COLO668 (cell line): ENCODE measurements at regions not wholly inside any gene's neighbourhood (a gene's known extent, or its start where the extent isn't known, plus 50 kb on each side); places are given as distances from the start of the nearest gene placed in this dataset.
"Not testable (repeated sequence)": the region's sequence is repeated elsewhere in the genome, so short reads cannot be mapped to it uniquely, and the experiment has no call there.

Source experiments
- DNase-seq: peaks from one replicate; lab custom pipeline; 2025; ENCODE audit not compliant: unreplicated experiment; lab: John Stamatoyannopoulos, UW

DNA sequence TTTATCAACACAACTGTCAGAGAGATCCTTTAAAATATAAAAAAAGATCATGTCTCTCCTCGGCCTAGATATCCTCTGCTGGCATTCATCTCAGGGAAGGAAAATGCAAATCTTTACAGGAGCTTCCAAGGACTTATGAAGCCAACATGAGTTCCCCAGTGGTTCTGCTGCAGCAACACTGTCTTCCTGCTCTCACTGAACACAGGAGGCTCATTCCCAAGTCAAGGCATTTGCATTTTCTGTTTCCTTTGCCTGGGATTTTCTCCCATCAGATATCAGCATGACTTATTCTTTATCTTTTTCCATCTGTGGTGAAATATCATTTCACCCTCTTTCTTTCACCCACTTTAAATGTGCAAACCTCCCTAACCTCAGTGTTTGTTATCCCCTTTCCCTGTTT is 513.8 kb upstream of the ZP4 start:
- no peak for DNase-seq

- DNase-seq, result no peak
Observed at GRCh38 chr1:238401144-238401543, 510.4 kb upstream of the ZP4 start.

- no peak for DNase-seq
Observed at GRCh38 chr1:238399558-238399957, 508.8 kb upstream of the ZP4 start.

- no peak for DNase-seq
Observed at GRCh38 chr1:238396140-238396539, 505.4 kb upstream of the ZP4 start.

DNA sequence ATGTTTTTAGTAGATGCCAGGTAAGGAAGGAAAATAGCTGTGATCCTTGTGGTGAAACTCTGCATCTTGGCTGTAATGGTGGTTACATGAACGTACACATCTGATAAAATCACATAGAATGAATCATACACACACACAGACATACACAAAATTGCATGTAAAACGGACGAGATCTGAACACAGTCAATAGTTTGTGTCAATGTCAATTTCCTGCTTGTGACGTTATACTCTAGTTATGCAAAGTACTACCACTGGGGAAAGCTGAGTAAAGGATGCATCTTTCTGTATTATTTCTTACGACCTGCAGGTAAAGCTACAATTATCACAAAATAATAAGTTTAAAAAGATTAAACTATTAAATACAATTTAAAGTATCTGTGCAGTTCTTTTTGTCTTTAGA is 493.7 kb upstream of the ZP4 start:
- no peak for DNase-seq

- DNase-seq, result no peak
Observed at GRCh38 chr1:238380167-238380566, 489.4 kb upstream of the ZP4 start.

DNA sequence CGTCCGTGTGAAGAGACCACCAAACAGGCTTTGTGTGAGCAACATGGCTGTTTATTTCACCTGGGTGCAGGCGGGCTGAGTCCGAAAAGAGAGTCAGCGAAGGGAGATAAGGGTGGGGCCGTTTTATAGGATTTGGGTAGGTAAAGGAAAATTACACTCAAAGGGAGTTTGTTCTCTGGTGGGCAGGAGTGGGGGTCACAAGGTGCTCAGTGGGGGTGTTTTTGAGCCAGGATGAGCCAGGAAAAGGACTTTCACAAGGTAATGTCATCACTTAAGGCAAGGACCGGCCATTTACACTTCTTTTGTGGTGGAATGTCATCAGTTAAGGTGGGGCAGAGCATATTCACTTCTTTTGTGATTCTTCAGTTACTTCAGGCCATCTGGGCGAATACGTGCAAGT is 488.7 kb upstream of the ZP4 start:
- not testable (repeated sequence) for DNase-seq

DNA sequence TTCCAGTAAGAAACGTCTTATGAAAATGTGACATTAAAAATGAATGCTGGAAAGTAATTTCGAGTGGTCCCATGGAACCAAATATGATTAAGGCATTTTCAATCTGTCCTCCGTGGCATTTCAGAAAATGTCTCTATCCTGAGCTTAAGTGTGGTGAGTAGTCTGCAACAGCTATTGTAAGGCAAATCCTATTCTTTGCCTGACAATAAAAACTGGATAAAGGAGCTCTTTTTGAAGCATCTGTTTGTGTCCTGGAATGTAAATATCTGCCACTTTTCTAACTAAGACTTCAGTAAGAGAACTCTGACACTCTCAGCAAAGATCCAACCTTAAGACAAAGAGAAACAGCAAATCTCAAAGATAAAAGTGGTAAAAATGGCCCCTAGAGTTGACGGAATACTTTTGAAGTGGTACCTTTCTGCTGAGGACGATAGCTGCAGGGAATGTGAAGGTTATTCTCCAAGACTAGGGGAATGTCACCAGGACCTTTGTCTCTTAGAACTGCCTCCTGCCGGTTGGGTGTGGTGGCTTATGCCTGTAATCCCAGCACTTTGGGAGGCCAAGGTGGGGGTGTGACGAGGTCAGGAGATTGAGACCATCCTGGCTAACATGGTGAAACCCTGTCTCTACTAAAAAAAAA is 486.7 kb upstream of the ZP4 start:
- DNase-seq, result no peak

GRCh38 chr1:238370599-238370998 is 479.9 kb upstream of the ZP4 start:
- DNase-seq, result no peak

DNA sequence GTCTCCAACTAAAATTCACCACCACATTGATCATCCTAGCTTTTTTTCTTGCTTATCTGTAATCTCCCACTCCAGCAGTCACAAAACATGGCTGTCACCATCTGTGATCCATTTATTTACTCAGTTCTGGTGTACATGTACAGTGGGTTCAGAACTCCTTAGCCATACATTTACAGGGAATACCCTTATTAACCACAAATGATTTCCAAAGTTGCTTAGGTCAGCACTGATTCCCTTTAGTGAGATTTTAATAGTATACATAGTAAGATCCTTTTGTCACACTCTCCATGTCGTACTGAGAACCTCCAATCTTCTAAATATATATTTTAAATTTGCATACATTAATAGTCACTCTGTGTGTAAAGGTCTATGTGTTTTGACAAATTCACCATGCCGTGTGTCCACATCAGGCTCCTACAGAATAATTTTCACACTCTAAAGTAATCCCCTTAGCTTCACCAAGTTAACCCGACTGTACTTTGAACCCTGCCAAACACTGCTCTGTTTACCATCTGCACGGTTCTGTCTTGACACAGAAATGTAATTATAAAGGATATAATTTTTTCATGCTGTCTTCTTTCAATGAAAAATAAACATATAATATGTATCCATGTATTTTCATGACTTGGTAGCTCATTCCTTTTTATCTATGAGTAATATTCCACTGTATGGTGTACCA is 473.6 kb upstream of the ZP4 start:
- DNase-seq, result no peak

- no peak for DNase-seq
Observed at GRCh38 chr1:238360474-238360873, 469.8 kb upstream of the ZP4 start.

GRCh38 chr1:238350471-238350870 is 459.7 kb upstream of the ZP4 start:
- DNase-seq, result no peak

DNA sequence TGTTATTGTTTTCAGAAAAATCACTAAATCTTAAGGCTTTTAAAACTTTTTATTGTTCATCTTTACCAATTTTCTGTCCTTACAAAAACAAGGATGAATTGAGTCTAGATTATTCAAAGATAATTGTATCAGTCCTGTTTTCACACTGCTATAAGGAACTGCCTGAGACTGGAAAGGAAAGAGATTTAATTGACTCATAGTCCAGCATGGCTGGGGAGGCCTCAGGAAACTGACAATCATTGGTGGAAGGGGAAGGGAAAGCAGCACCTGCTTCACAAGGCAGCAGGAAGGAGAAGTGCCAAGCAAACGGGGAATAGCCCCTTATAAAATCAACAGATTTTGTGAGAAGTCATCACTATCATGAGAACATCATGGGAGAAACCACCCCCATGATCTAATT is 455.6 kb upstream of the ZP4 start:
- DNase-seq, result no peak

DNA sequence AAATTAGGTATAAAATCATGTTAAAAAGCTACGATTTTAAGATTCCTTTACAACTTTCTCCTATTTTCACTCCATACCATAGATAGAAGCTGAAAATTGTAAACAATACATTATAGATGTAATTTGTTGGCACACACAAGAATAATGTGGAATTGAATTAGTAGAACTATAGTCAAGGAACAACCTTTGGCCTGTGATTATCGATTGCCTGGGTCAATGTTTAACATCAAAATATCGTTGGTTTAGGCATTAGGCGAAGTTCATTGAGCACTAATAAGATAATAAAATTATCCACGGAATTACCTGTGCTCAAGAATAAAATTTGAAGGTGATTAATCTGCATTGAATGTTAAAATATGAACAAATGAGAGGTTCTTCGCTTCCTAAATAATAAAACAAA is 455.1 kb upstream of the ZP4 start:
- DNase-seq, result peak; percentile 15

DNA sequence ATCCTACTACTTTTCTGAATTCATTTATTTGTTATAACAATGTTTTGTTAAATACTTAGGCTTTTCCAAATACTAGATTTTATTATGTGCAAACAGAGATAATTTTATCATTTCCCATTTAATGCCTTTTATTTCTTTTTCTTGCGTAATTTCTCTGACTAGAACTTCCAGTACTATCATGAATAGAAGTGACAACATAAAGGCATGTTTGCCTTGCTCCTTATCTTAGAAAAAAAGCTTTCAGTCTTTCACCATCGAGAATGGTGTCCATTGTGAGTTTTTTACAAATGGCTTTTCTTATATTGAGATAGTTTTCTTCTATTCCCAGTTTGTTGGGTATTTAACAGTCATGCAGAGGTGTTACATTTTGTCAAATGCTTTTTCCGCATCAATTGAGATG is 453.1 kb upstream of the ZP4 start:
- DNase-seq, result no peak

GRCh38 chr1:238341395-238341794 is 450.7 kb upstream of the ZP4 start:
- no peak for DNase-seq

DNA sequence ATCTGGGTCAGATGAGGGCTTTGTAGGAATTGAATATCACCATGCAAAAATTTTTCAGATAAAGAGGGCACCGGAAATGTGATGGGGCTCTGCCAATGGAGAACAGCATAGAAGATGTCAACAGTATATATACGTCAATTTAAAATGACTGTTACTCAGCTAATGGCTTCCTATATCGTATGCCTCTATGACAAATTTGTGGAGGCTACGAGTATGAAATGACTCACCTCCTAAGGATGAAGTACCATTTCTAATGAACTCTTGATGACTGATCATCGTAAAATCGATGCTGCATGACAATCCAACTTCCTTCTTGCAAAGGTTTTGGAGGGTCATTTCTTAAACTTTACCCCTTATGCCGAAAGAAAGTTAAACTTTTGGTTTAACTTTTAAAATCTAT is 450.3 kb upstream of the ZP4 start:
- DNase-seq, result no peak

GRCh38 chr1:238336531-238336930 is 445.8 kb upstream of the ZP4 start:
- no peak for DNase-seq

DNA sequence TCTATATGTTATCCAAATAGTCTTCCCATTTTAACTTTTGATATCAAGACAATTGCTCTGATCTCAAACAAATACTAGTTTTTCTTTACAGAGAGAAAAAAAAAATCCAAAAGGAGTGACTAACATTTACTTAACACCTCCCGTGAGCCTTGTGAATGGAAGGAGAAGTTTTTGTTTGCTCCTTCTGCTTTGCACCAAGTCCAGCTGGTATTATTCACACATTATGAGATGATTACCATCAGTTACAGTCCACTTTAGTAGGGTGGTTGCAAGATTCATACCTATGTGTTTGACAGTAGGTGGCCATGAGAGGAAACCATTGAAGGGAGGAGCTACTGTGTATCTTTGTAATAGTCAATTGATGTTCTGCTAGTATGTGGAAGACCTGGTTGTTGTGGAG is 443.4 kb upstream of the ZP4 start:
- no peak for DNase-seq

DNA sequence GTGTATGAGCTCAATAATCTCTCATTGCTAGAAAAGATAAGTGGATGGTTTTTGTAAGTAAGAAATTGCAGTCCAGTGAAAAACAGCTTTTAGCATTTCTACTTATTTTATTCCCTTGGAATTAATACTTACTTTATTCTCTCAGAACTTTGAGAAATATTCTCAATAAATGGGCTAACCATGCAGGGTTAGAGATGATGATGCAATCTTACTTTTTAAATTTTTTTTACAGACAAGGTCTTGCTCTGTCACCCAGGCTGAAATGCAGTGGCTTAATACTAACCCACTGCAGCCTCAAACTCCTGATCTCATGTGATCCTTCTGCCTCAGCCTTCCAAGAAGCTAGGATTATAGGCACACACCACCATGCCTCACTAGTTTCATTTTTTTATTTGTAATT is 440.8 kb upstream of the ZP4 start:
- no peak for DNase-seq

DNA sequence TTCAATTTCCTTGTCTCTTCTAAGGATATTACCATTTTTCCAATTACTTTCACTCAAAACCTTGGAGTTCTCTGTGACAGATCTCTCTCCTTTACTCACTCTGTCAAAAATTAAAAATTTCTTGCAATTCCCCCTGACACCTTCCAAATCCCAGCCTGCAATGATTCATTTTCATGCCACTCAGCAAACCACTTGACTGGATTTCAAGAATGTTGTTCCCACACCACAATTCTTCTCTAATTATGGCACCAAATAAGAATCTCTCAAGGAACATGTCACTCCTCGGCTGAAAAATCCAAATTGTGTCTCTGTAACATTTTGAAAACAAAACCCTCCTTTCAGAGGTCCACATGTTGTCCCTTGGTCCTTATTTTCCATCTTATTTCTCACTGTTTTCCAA is 438.9 kb upstream of the ZP4 start:
- DNase-seq, result no peak

DNA sequence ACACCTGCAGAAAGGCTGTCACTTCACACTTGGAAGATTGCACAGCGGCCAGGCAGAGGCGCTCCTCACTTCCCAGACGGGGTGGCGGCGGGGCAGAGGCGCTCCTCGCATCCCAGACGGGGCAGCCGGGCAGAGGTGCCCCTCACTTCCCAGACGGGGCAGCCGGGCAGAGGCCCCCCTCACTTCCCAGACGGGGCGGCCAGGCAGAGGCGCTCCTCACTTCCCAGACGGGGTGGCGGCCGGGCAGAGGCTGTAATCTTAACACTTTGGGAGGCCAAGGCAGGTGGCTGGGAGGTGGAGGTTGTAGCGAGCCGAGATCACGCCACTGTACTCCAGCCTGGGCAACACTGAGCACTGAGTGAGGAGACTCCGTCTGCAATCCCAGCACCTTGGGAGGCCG is 436.3 kb upstream of the ZP4 start:
- not testable (repeated sequence) for DNase-seq

- not testable (repeated sequence) for DNase-seq
Observed at GRCh38 chr1:238326479-238326878, 435.8 kb upstream of the ZP4 start.
